ENCODE measurements at regions not wholly inside any gene's neighbourhood (a gene's known extent, or its start where the extent isn't known, plus 50 kb on each side); places are given as distances from the start of the nearest gene placed in this dataset.

DNA sequence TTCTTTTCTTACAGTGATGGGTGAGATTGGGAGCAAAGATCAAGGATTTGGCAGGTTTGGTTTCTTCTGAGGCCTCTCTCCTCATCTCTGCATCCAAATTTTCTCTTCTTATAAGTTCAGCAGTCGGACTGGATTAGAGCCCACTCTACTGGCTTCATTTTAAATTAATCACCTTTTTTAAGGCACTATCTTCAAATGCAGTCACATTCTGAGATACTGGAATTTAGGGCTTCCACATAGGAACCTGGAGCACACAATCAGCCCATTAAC, 56.5 kb upstream of the PLSCR4 start:
- no peak overlapping the region for H3K27ac ChIP-seq
- ChIA-PET CTCF (no interaction called here), POLR2A (ENCODE audit: low non-redundant PET) (no interaction called here)
- TF ChIP-seq CTCF (conservative IDR thresholded peaks at IDR 0.05; ENCODE audit: low read depth) = no peak
- no peak for DNase-seq (ENCODE audit: low spot score)

DNA sequence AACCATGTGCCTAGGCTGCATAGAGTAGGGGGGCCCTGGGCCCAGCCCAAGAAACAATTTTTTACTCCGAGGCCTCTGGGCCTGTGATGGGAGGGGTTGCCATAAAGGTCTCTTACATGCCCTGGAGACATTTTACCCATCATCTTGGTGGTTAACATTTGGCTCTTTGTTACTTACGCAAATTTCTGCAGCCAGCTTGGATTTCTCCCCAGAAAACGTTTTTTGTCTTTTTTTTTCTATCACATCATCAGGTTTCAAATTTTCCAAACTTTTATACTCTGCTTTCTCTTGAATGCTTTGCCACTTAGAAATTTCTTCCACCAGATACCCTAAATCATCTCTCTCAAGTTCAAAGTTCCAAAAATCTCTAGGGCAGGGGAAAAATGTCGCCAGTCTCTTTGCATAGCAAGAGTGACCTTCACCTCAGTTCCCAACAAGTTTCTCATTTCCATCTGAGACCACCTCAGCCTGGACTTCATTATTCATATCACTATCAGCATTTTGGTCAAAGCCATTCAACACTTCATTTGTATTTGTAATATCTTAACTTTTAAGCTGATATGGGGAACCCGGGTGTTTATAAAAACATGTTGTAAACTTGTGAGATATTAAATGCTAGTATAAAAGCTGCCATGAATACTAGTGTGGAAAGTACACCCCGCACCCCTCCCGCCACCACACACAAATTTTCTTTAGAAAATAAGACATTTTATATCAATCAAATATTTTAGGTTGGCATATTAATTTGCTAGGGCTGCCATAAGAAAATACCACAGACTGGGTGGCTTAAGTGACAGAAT, 56.0 kb upstream of the PLSCR4 start:
- H3K27ac ChIP-seq = no peak overlapping the region
- no peak for DNase-seq (ENCODE audit: low spot score)
- ChIA-PET CTCF (no interaction called here), POLR2A (ENCODE audit: low non-redundant PET) (no interaction called here)
- TF ChIP-seq CTCF (conservative IDR thresholded peaks at IDR 0.05; ENCODE audit: low read depth) = no peak

- no peak for DNase-seq (ENCODE audit: low spot score)
- POLR2A ChIA-PET (ENCODE audit: low non-redundant PET) = no interaction called here
- no peak overlapping the region for H3K27ac ChIP-seq
- CTCF ChIA-PET = no interaction called here
- no peak for TF ChIP-seq CTCF (conservative IDR thresholded peaks at IDR 0.05; ENCODE audit: low read depth)
These were observed 55.0 kb upstream of the PLSCR4 start for GRCh38 chr3:146305808-146306423.

DNA sequence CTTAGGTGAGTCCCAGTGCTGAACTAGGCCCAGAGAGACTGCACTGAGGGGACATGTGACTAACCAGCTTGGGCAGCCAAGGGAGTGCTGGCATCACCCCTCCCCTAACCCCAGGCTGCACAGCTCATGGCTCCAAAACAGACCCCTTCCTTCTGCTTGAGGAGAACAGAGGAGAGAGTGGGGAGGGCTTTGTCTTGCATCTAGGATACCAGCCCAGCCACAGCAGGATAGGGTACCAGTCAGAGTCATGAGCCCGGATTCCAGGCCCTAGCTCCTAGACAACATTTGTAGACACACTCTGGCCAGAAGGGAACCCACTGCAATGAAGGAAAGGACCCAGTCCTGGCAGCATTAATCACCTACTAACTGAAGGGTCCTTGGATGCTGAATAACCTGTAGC, 49.9 kb upstream of the PLSCR4 start:
- no peak for DNase-seq (ENCODE audit: low spot score)
- H3K27ac ChIP-seq = no peak overlapping the region
- ChIA-PET POLR2A (ENCODE audit: low non-redundant PET) (no interaction called here), CTCF (no interaction called here)
- TF ChIP-seq CTCF (conservative IDR thresholded peaks at IDR 0.05; ENCODE audit: low read depth) = no peak
